ENCODE measurements at regions not wholly inside any gene's neighbourhood (a gene's known extent, or its start where the extent isn't known, plus 50 kb on each side); places are given as distances from the start of the nearest gene placed in this dataset.

DNA sequence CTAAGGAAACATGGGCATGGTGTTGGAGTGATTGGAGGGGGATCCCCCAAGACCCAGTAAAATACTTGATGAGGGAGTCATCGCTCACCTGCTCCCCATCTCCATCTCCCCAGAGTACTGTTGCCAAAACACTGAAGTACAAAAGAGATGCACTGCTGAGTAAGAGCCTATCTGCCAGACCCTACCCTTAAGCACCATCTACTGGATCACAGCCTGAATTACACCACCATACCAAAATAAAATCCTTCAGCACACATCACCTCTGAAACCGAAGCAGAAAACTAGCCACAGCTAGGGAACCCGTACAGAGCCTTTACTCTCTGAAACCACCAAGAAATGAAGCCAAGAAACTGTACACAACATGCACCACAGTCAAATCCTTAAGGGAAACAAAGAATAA lies 466.3 kb upstream of the ACTRT1 start:
- Mint-ChIP-seq H3K27me3 (no peaks in the 10 kb centered on the region), H3K27ac (no peak overlapping the region), H3K4me3 (no peak overlapping the region), H3K4me1 (no peaks in the 10 kb centered on the region), H3K9me3 (ENCODE audit: insufficient read depth) (no peaks in the 10 kb centered on the region)
- Histone ChIP-seq H4K20me1 (ENCODE audit: control insufficient read depth, insufficient read depth, low read length, poor library complexity, severe bottlenecking) (no peaks in the 10 kb centered on the region), H3K36me3 (replicated peaks in 1 of 2; ENCODE audit: control extremely low read depth in 1 of 2, control insufficient read depth in 1 of 2, extremely low read depth in 1 of 2, insufficient read depth in 2 of 2, low read length in 1 of 2) (no peaks in the 10 kb centered on the region), H3K27me3 (replicated peaks in 1 of 4; ENCODE audit: control extremely low read depth in 1 of 4, control insufficient read depth in 3 of 4, insufficient read depth in 4 of 4, low read length in 3 of 4) (no peaks in the 10 kb centered on the region), H3K79me2 (ENCODE audit: control insufficient read depth, insufficient read depth, low read length) (no peaks in the 10 kb centered on the region), H3K9ac (ENCODE audit: low read length) (no peak overlapping the region), H3K4me1 (ENCODE audit: control insufficient read depth in 2 of 2, insufficient read depth in 2 of 2, low read length in 2 of 2) (no peaks in the 10 kb centered on the region), H3K9me3 (ENCODE audit: control extremely low read depth in 1 of 3, control insufficient read depth in 2 of 3, insufficient read depth in 1 of 3, low read length in 2 of 3) (no peaks in the 10 kb centered on the region), H3K4me2 (replicated peaks; ENCODE audit: low read depth, low read length, poor library complexity, severe bottlenecking) (no peak overlapping the region), H3K27ac (ENCODE audit: low read length in 2 of 2) (no peak overlapping the region), H2AFZ (ENCODE audit: insufficient read depth, low read depth, low read length, poor library complexity, severe bottlenecking) (no peak overlapping the region), H3K4me3 (ENCODE audit: control extremely low read depth in 1 of 5, extremely low read depth in 1 of 5, insufficient read depth in 1 of 5, low read depth in 2 of 5, low read length in 4 of 5) (no peak overlapping the region)
- intact Hi-C loops (cut with micrococcal nuclease) = no loop called here
- ATAC-seq (ENCODE audit: low read depth) = no peak
- ChIA-PET CTCF (no interaction called here), POLR2A (no interaction called here)
- no peak for TF ChIP-seq EZH2 (IDR thresholded peaks at IDR 0.05; ENCODE audit: borderline replicate concordance, insufficient read depth, low read depth, low read length, poor library complexity, severe bottlenecking)
- TF ChIP-seq, protein P1, sequence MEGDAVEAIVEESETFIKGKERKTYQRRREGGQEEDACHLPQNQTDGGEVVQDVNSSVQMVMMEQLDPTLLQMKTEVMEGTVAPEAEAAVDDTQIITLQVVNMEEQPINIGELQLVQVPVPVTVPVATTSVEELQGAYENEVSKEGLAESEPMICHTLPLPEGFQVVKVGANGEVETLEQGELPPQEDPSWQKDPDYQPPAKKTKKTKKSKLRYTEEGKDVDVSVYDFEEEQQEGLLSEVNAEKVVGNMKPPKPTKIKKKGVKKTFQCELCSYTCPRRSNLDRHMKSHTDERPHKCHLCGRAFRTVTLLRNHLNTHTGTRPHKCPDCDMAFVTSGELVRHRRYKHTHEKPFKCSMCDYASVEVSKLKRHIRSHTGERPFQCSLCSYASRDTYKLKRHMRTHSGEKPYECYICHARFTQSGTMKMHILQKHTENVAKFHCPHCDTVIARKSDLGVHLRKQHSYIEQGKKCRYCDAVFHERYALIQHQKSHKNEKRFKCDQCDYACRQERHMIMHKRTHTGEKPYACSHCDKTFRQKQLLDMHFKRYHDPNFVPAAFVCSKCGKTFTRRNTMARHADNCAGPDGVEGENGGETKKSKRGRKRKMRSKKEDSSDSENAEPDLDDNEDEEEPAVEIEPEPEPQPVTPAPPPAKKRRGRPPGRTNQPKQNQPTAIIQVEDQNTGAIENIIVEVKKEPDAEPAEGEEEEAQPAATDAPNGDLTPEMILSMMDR (IDR thresholded peaks at IDR 0.05) = no peak
- no peak for DNase-seq
- 50% methylated on average over 1 of the region's 3 CpGs for WGBS (ENCODE audit: insufficient coverage)

DNA sequence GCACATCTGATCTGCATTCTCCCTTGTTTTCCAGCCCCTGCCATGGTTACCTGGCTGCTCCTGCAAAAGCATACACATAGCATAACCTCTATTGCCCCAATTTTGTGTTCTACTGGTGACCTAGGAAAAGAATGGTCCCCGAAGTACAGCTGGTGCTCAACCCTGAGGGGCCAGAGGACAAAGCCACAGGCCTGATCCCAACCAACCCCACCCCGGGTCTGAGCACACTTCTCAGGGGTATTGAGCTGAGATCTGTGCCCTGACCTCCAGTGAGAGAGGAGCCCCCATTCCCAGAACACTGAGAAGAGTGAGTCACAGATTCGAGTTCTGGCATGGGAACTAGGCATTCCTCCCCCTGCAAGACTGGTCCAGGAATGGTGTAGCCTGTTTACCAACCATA lies 465.5 kb upstream of the ACTRT1 start:
- no peaks in the 10 kb centered on the region for H3K4me1 Mint-ChIP-seq
- H3K4me2 ChIP-seq (replicated peaks; ENCODE audit: low read depth, low read length, poor library complexity, severe bottlenecking) = no peak overlapping the region
- 100% methylated on average over 1 of the region's 3 CpGs for WGBS (ENCODE audit: insufficient coverage)
- no peaks in the 10 kb centered on the region for H4K20me1 ChIP-seq (ENCODE audit: control insufficient read depth, insufficient read depth, low read length, poor library complexity, severe bottlenecking)
- intact Hi-C loops (cut with micrococcal nuclease) = no loop called here
- no peaks in the 10 kb centered on the region for H3K27me3 Mint-ChIP-seq
- no peak overlapping the region for H3K27ac ChIP-seq (ENCODE audit: low read length in 2 of 2)
- H3K36me3 ChIP-seq (replicated peaks in 1 of 2; ENCODE audit: control extremely low read depth in 1 of 2, control insufficient read depth in 1 of 2, extremely low read depth in 1 of 2, insufficient read depth in 2 of 2, low read length in 1 of 2) = no peaks in the 10 kb centered on the region
- H3K79me2 ChIP-seq (ENCODE audit: control insufficient read depth, insufficient read depth, low read length) = no peaks in the 10 kb centered on the region
- ChIA-PET POLR2A (no interaction called here), CTCF (no interaction called here)
- no peaks in the 10 kb centered on the region for H3K9me3 ChIP-seq (ENCODE audit: control extremely low read depth in 1 of 3, control insufficient read depth in 2 of 3, insufficient read depth in 1 of 3, low read length in 2 of 3)
- no peak overlapping the region for H3K27ac Mint-ChIP-seq
- no peaks in the 10 kb centered on the region for H3K4me1 ChIP-seq (ENCODE audit: control insufficient read depth in 2 of 2, insufficient read depth in 2 of 2, low read length in 2 of 2)
- DNase-seq (no peak), ATAC-seq (ENCODE audit: low read depth) (no peak)
- H3K9me3 Mint-ChIP-seq (ENCODE audit: insufficient read depth) = no peaks in the 10 kb centered on the region
- H2AFZ ChIP-seq (ENCODE audit: insufficient read depth, low read depth, low read length, poor library complexity, severe bottlenecking) = no peak overlapping the region
- no peak overlapping the region for H3K4me3 Mint-ChIP-seq
- TF ChIP-seq, protein P1 (IDR thresholded peaks at IDR 0.05) = no peak
- TF ChIP-seq EZH2 (IDR thresholded peaks at IDR 0.05; ENCODE audit: borderline replicate concordance, insufficient read depth, low read depth, low read length, poor library complexity, severe bottlenecking) = no peak
- no peaks in the 10 kb centered on the region for H3K27me3 ChIP-seq (replicated peaks in 1 of 4; ENCODE audit: control extremely low read depth in 1 of 4, control insufficient read depth in 3 of 4, insufficient read depth in 4 of 4, low read length in 3 of 4)
- no peak overlapping the region for H3K4me3 ChIP-seq (ENCODE audit: control extremely low read depth in 1 of 5, extremely low read depth in 1 of 5, insufficient read depth in 1 of 5, low read depth in 2 of 5, low read length in 4 of 5)
- H3K9ac ChIP-seq (ENCODE audit: low read length) = no peak overlapping the region
